Nephron (organoid): ENCODE measurements at regions not wholly inside any gene's neighbourhood (a gene's known extent, or its start where the extent isn't known, plus 50 kb on each side); places are given as distances from the start of the nearest gene placed in this dataset.

Source experiments
- H3K27ac Mint-ChIP-seq, 3 experiments: 2 replicates each; pipeline ENCODE4 v1.8.0; 2020; ENCODE audit warnings: mixed read lengths in 3 of 3, mild to moderate bottlenecking in 2 of 3, moderate library complexity in 1 of 3
- H3K27me3 Mint-ChIP-seq: 2 replicates; pipeline ENCODE4 v1.8.0; 2021; ENCODE audit warnings: low read depth, mild to moderate bottlenecking, moderate library complexity, mixed read lengths
- H3K36me3 Mint-ChIP-seq: 2 replicates; pipeline ENCODE4 v1.8.0; 2020; ENCODE audit warnings: low read depth, mixed read lengths
- H3K4me1 Mint-ChIP-seq: 2 replicates; pipeline ENCODE4 v1.8.0; 2020; ENCODE audit warnings: mixed read lengths
- H3K4me3 Mint-ChIP-seq, 3 experiments: 2 replicates each; pipeline ENCODE4 v1.8.0; 2020; ENCODE audit warnings: mild to moderate bottlenecking in 3 of 3, mixed read lengths in 3 of 3, moderate library complexity in 2 of 3
- H3K9me3 Mint-ChIP-seq: 2 replicates; pipeline ENCODE4 v1.8.0; 2020; ENCODE audit warnings: mixed read lengths
- CTCF ChIP-seq, 3 experiments: fragments of 200-600 bp; sonication (generic); IDR thresholded peaks; one replicate each; pipeline ENCODE4 v1.5.0; 2021; ENCODE audit warnings: antibody characterized with exemption in 3 of 3; ENCODE audit not compliant: unreplicated experiment in 3 of 3

DNA sequence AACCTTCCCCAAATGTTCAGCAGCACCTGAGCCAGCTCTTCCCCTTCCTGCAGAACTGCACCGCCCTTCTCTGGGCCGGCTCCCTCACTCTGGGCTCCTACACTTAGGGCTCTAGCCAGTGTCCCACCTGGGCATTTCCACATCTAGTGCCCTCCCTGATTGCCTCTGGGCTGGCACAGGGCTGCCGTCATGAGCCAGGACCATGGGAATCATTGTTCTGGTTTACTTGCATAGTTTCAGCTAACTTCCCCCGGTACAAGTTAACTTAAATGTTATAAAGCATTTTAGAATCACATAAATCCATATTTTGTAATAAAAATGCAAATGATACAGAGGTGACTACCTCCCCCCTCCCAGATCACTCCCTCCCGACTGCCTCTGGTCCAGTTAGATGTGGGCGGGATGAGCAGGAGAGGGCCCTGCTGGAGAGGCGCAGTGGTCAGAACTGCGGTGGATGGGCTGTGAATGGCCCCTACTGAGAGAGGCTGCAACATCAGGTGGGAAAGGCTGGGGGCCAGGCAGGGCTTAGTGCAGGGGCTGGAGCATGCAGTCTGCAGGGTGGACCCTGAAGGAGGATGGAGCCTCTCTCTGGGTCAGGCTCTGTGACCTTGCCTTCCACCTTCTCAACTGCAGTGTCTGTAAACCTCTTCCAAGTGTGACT, 371.4 kb upstream of the C1orf174 start:
- H3K36me3 Mint-ChIP-seq, result no peaks in the 10 kb centered on the region

DNA sequence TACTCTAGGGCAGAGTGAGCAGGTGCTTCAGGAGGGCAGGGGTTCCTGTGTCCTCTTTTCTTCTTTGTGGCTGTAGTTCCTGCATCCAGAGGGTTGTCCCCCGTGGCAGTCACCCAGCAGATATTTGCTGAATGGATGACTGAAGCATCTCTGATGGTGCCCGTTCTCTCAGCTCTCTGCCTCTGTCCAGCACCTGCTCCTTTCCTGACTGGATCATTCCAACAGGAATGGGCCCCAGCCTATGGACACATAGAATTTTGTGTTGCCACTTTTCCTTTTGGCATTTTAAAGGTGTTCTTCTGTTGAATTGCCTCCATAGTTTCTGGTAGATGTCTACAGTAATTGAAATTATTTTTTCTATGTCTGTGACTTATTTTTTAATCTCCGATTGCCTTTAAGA, 372.5 kb upstream of the C1orf174 start:
- peaks cover 45% of the 10 kb centered on the region for H3K27me3 Mint-ChIP-seq
- TF ChIP-seq CTCF (IDR thresholded peaks at IDR 0.05; ENCODE audit: unreplicated experiment in 3 of 3), result no peak
- H3K36me3 Mint-ChIP-seq, result no peaks in the 10 kb centered on the region
- H3K9me3 Mint-ChIP-seq, result peaks cover 10% of the 10 kb centered on the region
- no peak overlapping the region for H3K4me3 Mint-ChIP-seq
- H3K27ac Mint-ChIP-seq, result no peak overlapping the region
- H3K4me1 Mint-ChIP-seq, result peaks cover 3% of the 10 kb centered on the region

More for the DNA sequence above, 371.4 kb upstream of the C1orf174 start:
- H3K4me3 Mint-ChIP-seq, result no peak overlapping the region
- no peak for TF ChIP-seq CTCF (IDR thresholded peaks at IDR 0.05; ENCODE audit: unreplicated experiment in 3 of 3)
- H3K9me3 Mint-ChIP-seq, result peaks cover 3% of the 10 kb centered on the region
- H3K27me3 Mint-ChIP-seq, result peaks cover 43% of the 10 kb centered on the region
- H3K27ac Mint-ChIP-seq, result no peak overlapping the region
- peaks cover 7% of the 10 kb centered on the region for H3K4me1 Mint-ChIP-seq

DNA sequence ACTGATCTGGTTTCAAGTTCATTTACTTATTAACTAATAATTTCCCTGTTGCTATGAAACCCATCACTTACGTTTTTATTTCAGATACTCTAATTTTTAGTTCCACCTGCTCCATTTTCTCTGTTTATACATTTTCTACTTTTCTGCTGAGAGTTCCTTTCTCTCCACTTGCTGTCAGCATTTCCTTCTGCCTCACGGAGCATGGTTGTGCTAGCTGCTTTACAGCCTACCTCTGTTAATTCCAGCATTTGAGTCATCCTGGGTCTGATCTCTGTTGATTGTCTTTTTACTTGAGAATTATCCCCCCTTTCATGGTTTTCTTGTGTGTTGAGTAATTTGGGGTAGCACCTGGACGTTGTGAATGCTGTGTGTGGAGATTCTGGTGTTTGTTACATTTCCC, 373.2 kb upstream of the C1orf174 start:
- peaks cover 15% of the 10 kb centered on the region for H3K9me3 Mint-ChIP-seq
- H3K4me3 Mint-ChIP-seq, result no peak overlapping the region
- H3K27ac Mint-ChIP-seq, result no peak overlapping the region
- H3K4me1 Mint-ChIP-seq, result no peaks in the 10 kb centered on the region
- TF ChIP-seq CTCF (IDR thresholded peaks at IDR 0.05; ENCODE audit: unreplicated experiment in 3 of 3), result no peak
- H3K27me3 Mint-ChIP-seq, result peaks cover 45% of the 10 kb centered on the region
- no peaks in the 10 kb centered on the region for H3K36me3 Mint-ChIP-seq

- TF ChIP-seq CTCF (IDR thresholded peaks at IDR 0.05; ENCODE audit: unreplicated experiment in 3 of 3), result no peak
- H3K4me3 Mint-ChIP-seq, result no peak overlapping the region
- no peaks in the 10 kb centered on the region for H3K36me3 Mint-ChIP-seq
- H3K4me1 Mint-ChIP-seq, result no peaks in the 10 kb centered on the region
- peaks cover 16% of the 10 kb centered on the region for H3K9me3 Mint-ChIP-seq
- no peak overlapping the region for H3K27ac Mint-ChIP-seq
- peaks cover 45% of the 10 kb centered on the region for H3K27me3 Mint-ChIP-seq
Measured at GRCh38 chr1:4273747-4274146, 373.7 kb upstream of the C1orf174 start.

DNA sequence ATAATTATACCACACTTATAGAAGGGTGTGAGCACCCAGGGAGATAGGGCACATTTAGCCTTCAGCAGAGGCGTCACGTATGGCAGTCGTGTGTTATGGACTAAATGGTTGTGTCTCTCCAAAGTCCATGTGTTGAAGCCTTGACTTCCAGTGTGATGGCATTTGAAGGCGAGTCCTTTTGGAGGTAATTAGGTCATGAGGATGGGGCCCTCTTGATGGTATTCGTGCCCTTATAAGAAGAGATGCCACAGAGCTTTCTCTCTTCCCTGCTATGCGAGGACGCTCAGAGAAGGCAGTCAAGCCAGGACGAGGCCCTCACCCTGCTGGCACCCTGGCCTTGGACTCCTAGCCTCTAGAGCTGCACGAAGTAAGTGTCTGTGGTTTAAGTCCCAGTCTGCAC, 375.0 kb upstream of the C1orf174 start:
- peaks cover 37% of the 10 kb centered on the region for H3K27me3 Mint-ChIP-seq
- no peak for TF ChIP-seq CTCF (IDR thresholded peaks at IDR 0.05; ENCODE audit: unreplicated experiment in 3 of 3)
- no peaks in the 10 kb centered on the region for H3K36me3 Mint-ChIP-seq
- H3K27ac Mint-ChIP-seq, result no peak overlapping the region
- H3K4me3 Mint-ChIP-seq, result no peak overlapping the region
- H3K4me1 Mint-ChIP-seq, result no peaks in the 10 kb centered on the region
- peaks cover 16% of the 10 kb centered on the region for H3K9me3 Mint-ChIP-seq

DNA sequence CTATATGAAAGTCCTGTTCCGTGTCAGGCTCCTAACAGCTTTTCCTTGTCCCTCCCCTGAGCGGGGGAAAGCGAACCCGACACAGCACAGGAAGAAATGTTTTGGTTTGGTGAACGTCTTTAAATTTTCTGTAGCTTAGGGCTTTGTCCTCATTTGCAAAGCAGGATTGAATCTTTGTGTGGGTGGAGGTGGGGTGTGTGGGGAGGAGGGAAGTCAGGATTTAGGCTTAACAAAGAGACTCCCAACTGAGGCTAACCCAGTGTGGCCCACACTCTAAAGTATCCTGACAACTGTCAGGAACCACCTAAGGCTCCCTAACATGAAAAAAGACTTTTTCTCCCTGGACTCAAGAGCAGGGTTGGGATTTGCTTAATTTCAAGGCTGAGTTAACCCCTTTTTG, 376.2 kb upstream of the C1orf174 start:
- H3K27me3 Mint-ChIP-seq, result peaks cover 32% of the 10 kb centered on the region
- no peak for TF ChIP-seq CTCF (IDR thresholded peaks at IDR 0.05; ENCODE audit: unreplicated experiment in 3 of 3)
- no peak overlapping the region for H3K27ac Mint-ChIP-seq

More for the DNA sequence above, 376.2 kb upstream of the C1orf174 start:
- Mint-ChIP-seq H3K9me3 (peaks cover 18% of the 10 kb centered on the region), H3K36me3 (no peaks in the 10 kb centered on the region), H3K4me3 (no peak overlapping the region), H3K4me1 (no peaks in the 10 kb centered on the region)
